COLO668 (cell line): ENCODE measurements at regions not wholly inside any gene's neighbourhood (a gene's known extent, or its start where the extent isn't known, plus 50 kb on each side); places are given as distances from the start of the nearest gene placed in this dataset.

Experiments used
- DNase-seq: peaks from one replicate; lab custom pipeline; 2025; ENCODE audit not compliant: unreplicated experiment; lab: John Stamatoyannopoulos, UW

- DNase-seq, result no peak
Observed at GRCh38 chr3:72247645-72248388, 462.9 kb upstream of the PROK2 start.

GRCh38 chr3:72247126-72247525 is 462.2 kb upstream of the PROK2 start:
- no peak for DNase-seq

- DNase-seq, result no peak
Observed at GRCh38 chr3:72246685-72247084, 461.7 kb upstream of the PROK2 start.

GRCh38 chr3:72245183-72245811 is 460.3 kb upstream of the PROK2 start:
- no peak for DNase-seq

- DNase-seq, result no peak
Observed at GRCh38 chr3:72244396-72244795, 459.4 kb upstream of the PROK2 start.

- DNase-seq, result no peak
Observed at GRCh38 chr3:72242326-72242725, 457.4 kb upstream of the PROK2 start.

GRCh38 chr3:72241525-72241924 is 456.6 kb upstream of the PROK2 start:
- DNase-seq, result no peak

- DNase-seq, result no peak
Observed at GRCh38 chr3:72240531-72240930, 455.6 kb upstream of the PROK2 start.

- no peak for DNase-seq
Observed at GRCh38 chr3:72238801-72239200, 453.9 kb upstream of the PROK2 start.

- DNase-seq, result no peak
Observed at GRCh38 chr3:72238010-72238691, 453.2 kb upstream of the PROK2 start.

GRCh38 chr3:72237679-72238009 is 452.7 kb upstream of the PROK2 start:
- no peak for DNase-seq

- DNase-seq, result no peak
Observed at GRCh38 chr3:72234391-72234790, 449.4 kb upstream of the PROK2 start.

GRCh38 chr3:72233571-72233970 is 448.6 kb upstream of the PROK2 start:
- no peak for DNase-seq

- DNase-seq, result no peak
Observed at GRCh38 chr3:72232777-72233176, 447.8 kb upstream of the PROK2 start.

GRCh38 chr3:72232331-72232730 is 447.4 kb upstream of the PROK2 start:
- no peak for DNase-seq

- no peak for DNase-seq
Observed at GRCh38 chr3:72231439-72232196, 446.7 kb upstream of the PROK2 start.

GRCh38 chr3:72230774-72231379 is 445.9 kb upstream of the PROK2 start:
- DNase-seq, result no peak

- no peak for DNase-seq
Observed at GRCh38 chr3:72229952-72230351, 445.0 kb upstream of the PROK2 start.

- DNase-seq, result no peak
Observed at GRCh38 chr3:72227486-72228070, 442.6 kb upstream of the PROK2 start.

GRCh38 chr3:72224804-72225509 is 440.0 kb upstream of the PROK2 start:
- DNase-seq, result no peak
